GM21526 (cell line): ENCODE measurements at regions not wholly inside any gene's neighbourhood (a gene's known extent, or its start where the extent isn't known, plus 50 kb on each side); places are given as distances from the start of the nearest gene placed in this dataset.
"Not testable (repeated sequence)": the region's sequence is repeated elsewhere in the genome, so short reads cannot be mapped to it uniquely, and the experiment has no call there.

ENCODE experiments used
- ATAC-seq: cut with Tn5 transposase; IDR thresholded peaks from one replicate; pipeline ENCODE4 v1.9.1; 2021; ENCODE audit warnings: moderate library complexity; ENCODE audit not compliant: unreplicated experiment, low FRiP score

DNA sequence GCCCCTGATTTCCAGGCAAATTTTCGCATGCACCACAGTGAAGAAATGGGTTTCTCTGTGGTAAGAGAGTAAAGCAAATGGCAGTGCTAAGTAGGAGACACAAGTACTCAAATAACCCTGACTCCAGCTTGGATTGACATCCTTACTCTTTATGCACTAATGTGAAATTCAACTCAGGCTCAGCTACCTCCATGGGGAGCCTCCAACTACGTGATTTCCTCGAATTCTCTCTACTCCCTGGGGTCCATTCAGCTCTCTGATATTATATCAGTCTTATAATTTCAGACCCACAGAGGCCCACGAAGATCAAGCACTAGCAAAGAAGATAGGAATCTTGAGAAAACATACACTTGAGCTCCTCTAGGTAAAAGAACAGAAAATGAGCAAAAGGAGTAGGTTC lies 407.6 kb upstream of the CCDC54 start:
- ATAC-seq, result no peak

DNA sequence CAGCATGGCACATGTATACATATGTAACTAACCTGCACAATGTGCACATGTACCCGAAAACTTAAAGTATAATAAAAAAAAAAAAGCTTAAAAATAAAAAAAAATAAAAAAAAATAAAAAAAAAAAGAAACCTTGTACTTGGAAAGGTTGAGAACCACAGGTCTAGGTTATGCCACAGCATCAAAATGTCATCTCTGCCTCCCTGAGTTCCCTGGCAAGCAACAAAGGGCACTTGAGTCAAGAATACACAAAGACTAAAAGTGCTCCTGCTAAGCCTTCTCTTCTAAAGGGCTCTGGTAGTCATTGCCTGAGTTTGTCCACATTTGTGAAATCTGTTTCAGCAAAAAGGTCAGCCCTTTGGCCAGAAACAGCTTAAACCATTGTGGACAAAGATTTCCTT lies 395.8 kb upstream of the CCDC54 start:
- no peak for ATAC-seq

DNA sequence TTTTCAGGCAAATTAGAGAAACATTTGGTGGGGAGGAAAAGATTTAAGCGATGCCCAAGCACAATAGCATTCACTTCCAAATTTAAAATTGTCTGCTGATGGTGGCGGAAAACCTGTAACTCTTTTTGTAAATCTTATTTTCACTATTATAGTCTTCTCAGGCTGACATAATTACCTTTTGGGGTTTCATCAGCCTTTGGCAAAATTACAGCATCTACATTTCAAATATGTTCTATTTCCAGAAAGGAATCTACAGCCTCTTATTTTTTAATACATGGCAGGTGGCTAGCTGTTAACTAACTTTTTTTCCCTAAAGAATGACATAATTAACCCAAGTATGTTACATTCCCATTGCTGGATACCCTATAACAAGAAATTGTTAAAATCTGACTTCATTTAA lies 391.5 kb upstream of the CCDC54 start:
- ATAC-seq, result no peak

DNA sequence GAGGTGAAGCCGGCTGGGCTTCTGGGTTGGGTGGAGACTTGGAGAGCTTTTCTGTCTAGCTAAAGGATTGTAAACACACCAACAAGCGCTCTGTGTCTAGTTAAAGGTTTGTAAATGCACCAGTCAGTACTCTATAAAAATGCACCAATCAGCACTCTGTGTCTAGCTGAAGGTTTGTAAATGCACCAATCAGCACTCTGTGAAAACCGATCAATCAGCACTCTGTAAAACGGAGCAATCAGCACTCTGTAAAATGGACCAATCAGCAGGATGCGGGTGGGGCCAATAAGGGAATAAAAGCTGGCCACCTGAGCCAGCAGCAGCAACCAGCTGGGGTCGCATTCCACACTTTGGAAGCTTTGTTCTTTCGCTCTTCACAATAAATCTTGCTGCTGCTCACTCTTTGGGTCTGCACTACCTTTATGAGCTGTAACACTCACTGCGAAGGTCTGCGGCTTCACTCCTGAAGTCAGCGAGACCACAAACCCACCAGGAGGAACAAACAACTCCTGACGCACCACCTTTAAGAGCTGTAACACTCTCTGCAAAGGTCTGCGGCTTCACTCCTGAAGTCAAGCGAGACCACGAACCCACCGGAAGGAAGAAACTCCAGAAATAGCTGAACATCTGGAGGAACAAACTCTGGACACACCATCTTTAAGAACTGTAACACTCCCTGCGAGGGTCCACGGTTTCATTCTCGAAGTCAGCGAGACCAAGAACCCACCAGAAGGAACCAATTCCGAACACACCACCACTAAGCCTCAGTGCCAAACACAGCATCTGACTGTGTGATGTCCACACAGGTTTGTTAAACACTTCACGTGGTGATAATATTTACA lies 378.2 kb upstream of the CCDC54 start:
- not testable (repeated sequence) for ATAC-seq

DNA sequence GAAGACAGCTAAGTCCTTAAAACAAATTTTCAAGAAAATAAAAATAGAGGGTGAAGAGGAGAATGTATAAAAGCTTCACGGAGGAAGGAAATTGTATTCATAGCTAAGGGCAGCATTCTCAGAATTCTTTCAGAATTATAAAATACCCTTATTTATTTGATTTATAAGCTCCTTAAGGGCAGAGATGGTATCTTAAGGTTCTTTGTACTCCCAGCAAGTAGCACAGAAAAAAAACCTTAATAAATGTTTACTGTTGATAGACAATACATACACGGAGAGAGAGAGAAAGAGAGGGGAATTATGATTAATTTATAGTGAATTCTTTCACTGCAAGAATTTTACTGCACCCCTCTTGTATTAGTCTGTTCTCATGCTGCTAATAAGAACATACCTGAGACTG lies 375.6 kb upstream of the CCDC54 start:
- ATAC-seq, result no peak

DNA sequence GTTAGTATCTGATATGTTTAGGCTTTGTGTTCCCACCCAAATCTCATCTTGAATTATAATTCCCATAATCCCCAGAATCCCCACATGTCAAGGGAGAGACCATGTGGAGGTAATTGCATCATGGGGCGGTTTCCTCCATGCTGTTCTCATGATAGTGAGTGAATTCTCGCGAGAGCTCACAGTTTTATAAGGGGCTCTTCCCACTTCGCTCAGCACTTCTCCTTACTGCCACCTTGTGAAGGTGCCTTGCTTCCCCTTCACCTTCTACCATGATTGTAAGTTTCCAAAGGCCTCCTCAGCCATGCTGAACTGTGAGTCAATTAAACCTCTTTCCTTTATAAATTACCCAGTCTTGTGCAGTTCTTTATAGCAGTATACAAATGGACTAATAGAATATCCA lies 371.9 kb upstream of the CCDC54 start:
- ATAC-seq, result not testable (repeated sequence)

DNA sequence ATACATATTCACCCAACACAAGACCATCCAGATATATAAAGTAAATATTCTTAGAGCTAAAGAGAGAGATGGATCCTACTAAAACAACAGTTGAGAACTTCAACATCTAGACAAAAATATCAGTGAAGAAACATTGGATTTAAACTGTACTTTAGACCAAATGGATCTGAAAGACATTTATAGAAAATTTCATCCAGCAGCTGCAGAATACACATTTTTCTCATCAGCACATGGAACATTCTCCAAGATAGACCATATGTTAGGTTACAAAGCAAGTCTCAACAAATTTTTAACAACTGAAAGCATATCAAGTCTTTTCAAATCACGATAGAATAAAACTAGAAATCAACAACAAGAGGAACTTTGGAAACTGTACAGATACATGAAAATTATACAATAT lies 369.0 kb upstream of the CCDC54 start:
- ATAC-seq, result no peak

DNA sequence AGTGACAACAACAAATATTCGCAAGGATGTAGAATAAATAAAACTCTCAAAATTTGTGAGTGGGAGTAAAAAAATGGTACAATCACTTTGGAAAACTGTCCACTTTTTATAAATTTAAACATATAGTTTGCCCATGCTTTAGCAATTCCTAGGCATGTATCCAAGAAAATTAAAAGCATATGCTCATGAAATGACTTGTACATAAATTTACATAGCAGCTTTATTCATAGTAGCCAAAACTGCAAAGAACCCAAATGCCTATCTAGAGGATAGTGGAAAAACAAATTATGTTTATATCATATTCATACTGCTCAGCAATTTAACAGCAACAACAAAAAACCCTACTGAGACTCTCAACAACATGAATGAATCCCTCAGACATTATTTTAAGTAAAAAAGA lies 363.6 kb upstream of the CCDC54 start:
- no peak for ATAC-seq

DNA sequence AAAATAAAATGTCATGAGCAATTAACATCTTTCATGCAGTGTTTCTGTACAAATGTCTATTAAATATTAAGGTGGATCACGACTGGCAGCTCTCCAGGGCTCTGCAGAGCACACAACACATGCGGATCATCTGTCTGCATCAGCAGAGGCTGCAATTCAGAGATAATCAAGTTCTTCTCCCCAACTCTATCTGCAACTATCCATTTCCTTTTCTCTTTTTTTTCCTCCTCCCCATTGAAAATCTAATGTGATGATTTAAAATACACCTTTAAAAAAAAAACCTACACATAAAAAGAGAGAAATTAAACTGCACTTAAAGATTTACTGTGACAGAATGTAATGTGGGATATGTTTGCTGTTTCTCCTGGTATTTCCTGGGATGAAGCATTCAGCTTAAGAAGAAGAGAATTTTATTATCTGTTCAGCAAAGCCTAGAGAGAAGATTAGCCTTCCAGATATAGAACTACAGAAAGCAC lies 352.6 kb upstream of the CCDC54 start:
- ATAC-seq, result no peak

DNA sequence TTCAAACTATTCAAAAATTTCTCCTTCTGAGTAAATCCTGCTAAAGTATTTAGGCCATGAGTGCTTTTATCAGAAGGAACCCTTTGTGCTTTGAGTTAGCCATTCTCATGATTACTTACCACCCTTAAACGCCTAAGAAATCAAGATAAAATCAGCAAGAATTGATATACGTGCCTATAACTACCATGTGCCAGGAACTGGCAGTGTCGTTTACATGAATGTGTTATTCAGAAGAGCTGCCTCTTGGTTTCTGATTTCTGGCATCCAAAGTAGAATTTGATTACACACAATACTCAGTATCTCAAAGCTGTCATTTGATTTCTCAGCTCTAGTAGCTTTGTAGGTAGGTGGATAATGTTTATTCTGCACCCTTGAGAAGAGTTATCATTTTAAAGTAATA lies 351.3 kb upstream of the CCDC54 start:
- no peak for ATAC-seq

DNA sequence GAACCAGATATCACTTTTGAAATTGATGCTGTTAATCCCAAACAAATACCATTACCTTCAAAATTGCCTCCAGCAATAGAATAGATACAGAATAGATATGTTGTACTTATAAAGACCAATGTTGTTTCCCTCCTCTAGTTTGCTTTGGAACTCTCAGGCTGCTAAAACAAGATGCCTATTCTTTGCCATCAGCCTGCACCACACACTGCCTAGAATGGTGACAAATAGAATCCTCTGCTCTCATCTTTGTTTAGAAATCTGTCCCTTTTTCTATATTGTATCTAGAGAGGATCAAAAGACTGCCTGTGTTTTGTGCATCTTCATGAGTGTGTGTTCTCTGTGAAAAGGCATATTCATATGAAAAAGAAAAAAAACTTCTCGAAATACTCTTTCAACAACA lies 349.2 kb upstream of the CCDC54 start:
- no peak for ATAC-seq

DNA sequence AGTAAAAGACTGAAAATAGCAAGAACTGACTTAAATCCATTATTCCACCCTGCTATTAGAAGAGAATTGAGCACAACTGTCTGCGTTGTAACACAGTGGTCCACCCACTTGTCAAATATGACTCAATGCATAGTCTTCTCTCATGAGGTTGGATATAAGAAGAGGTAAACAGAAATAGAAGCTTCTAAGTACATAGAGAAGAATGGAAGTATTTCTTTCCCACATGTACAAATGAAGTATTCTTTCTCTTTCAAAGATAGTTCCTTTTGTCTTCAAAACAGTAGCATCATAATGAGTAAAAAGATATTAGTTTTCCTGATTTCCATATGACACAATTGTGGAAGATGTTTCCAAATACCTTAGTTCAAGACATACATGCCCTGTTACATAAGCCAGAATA lies 348.6 kb upstream of the CCDC54 start:
- no peak for ATAC-seq

DNA sequence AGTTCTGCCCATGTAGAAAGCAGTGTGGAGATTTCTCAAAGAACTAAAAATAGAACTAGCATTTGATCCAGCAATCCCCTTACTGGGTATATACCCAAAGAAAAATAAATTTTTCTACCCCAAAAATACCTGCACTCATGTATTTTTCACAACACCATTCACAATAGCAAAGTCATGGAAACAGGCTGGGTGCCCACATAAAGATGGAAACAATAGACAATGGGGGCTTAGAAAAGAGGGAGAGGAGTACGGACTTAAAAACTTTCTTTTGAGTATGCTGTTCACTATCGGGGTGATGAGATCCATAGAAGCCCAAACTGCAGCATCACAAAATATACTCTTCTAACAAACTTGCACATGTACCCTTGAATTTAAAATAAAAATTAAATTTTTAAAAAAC lies 345.1 kb upstream of the CCDC54 start:
- ATAC-seq, result no peak

DNA sequence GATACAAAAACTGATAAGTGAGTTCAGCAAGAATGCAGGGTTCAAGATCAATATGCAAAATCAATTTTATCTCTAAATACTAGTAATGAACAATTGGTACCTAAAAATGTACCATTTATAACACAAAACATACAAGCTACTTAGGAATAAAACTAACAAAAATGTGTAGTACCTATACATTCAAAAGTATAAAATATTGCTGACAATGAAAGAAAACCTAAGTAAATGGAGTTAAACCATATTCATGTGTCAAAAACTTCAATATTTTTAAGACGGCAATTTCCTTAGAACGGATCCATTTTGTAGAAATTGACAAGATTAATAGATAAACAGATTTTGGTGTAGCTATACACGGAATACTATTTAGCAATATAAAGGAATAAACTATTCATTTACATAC lies 343.1 kb upstream of the CCDC54 start:
- ATAC-seq, result no peak

DNA sequence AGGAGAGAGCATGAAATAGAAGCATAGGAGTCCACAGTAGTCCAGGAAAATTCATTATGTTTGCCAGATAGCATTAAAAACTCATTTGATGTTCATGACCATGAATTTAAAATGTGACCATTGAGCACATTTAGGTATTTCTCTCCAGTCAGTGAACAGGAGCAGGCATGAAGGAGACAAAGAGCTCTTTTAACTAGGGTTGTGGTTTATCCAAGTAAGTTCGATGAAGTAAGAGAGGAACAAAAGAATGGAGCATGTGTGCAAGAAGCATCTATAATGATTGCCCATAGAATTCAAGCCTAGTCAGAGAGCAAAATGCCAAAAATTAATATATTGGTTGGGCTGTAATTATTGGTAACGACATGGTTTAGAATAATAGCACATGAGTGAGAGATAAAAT lies 342.1 kb upstream of the CCDC54 start:
- ATAC-seq, result no peak

DNA sequence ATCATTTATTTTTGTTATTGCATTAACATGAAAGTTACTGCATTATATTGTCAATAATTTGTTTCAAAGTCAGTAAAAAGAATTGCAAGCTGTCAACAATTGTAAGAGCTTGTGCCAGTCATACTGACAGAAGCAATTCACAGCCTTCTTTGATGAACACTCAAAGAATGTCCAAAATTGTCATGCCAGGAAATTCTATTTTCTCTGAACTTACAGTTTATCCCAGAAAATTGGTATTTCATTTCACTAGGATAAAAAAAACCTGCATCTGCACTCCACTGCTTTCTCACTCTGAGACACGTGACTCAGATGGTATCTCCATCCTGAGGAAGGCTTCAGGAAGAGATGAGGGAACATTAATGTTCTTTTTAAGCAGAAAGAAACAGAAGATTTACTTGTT lies 332.6 kb upstream of the CCDC54 start:
- ATAC-seq, result no peak

DNA sequence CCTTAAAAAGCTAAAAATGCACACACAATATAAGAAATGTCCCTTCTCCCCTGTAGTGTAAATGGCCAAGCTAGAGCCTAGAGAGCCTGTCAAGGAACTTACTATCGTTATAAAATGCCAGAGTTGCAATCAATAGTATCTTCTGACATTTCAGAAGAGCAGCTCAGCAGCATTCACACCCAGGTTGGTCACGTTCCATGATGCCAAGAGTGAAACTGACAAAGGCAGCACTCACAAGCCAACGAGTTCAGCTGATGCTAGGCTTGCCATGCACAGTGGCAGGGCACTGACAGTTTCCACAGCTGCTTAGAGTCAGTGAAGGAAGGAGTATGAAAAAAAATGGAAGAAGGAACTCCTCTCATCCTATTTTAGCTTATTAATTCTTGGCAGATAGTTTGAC lies 331.4 kb upstream of the CCDC54 start:
- no peak for ATAC-seq

DNA sequence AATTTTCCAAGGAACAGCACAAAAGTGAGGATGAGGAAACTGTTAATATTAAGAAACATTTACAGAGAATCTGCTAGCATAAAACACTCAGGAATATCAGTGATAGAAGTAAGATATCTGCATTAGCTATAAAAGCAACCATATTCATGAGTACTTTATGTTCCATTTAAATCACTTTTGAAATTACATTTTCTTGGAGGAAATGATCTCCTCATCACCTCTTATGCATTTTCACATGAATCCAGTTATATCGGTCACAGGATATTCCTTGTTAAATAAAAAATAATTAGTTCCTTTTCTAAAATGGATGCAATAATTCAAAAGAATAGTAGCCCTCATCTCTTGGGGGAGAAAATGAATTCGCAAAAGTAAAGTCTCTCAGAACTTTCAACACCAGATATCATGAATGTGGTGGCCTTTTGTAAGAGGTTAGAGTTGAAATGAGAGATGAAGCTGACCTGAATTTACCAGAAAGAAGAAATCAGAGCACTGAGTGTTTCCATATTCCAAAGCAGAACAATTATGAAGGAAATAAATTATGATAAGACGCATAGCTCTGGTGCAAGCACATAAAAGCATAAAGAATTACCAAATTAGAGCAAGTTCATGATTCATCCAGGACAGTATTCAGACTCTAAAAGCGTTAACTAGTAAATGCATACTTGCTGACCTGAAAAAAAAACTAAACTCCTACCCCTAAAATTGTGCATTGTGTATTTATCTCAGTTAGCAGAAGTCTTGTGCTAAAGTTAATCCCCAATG lies 321.9 kb upstream of the CCDC54 start:
- ATAC-seq, result no peak

DNA sequence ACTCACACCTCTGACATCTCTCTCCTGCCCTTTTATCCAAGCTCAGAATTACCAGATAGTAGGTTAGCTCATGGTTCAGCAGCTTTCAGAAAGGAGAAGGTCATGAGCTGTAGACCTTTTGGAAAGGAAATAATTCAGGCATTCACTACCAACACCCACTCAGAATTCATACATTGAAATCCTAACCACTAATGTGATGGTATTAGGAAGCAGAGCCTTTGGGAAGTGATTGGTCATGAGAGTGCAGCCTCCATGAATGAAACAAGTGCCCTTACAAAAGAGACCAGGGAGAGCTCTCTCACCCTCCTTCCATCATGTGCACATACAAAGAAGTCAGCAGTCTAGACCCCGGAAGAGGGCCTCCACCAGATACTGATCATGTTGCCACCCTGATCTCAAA lies 315.8 kb upstream of the CCDC54 start:
- ATAC-seq, result no peak

DNA sequence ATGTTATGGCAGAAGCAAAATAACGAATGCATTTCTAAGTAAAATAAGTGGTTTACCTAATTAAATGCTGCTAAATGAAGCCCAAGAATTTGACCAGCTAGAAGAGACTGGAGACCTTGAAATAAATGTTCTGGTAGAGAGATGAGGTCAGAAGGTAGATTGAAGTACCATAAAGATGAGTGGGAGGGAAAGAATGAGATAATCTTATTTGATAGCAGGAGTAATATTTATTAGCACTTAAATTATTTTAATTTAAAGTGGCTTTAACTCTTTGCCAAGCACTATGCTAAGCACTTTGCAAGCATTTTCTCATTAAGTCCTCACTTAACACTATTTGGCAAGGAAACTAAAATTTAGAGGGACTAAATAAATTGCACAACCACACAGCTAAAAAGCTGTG lies 314.9 kb upstream of the CCDC54 start:
- no peak for ATAC-seq

DNA sequence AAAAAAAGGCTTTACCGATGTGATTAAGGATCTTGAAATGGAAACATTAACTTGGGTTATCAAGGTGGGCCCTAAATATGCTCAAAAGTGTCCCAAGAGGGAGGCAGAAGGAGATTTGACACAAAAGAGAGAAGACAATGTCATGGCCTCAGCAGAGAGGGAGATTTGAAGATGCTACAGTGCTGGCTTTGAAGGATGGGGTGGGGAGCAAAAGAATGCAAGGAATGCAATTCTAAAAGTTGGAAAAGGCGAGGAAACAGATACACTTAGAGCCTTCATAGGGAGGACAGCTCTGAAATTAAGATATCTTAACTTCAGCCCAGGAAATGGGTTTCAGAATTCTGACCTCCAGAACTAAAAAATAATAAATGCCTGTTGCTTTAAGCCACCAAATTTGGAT lies 314.5 kb upstream of the CCDC54 start:
- no peak for ATAC-seq

DNA sequence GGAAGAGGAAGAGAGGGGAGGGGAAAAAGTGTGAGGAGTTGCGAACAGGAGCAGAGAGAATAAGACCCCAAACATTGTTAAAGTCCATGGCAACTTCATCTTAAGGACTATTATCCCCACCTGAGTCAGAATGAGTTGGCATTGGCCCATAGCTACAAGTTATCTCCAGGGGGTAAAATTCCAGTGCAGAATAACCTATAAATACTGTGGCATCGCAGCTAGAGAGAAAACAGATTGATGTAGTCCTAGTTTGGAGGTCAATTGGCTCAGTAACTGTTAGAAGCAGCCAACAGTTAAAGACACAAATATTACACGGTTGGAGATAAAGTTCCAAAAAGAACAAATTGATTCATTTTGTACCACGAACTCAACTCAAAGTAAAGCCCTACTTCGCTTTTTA lies 313.9 kb upstream of the CCDC54 start:
- no peak for ATAC-seq
